Fibroblast of skin of back (primary cell): ENCODE measurements at regions not wholly inside any gene's neighbourhood (a gene's known extent, or its start where the extent isn't known, plus 50 kb on each side); places are given as distances from the start of the nearest gene placed in this dataset.
"Not testable (repeated sequence)": the region's sequence is repeated elsewhere in the genome, so short reads cannot be mapped to it uniquely, and the experiment has no call there.

Experiments
- DNase-seq: peaks from one replicate; pipeline ENCODE4 v3.0.0-alpha.2; 2013

- no peak for DNase-seq
Measured at GRCh38 chr4:164614329-164614728, 139.6 kb upstream of the SMIM31 start.

- DNase-seq: no peak
Measured at GRCh38 chr4:164614999-164615398, 138.9 kb upstream of the SMIM31 start.

DNA sequence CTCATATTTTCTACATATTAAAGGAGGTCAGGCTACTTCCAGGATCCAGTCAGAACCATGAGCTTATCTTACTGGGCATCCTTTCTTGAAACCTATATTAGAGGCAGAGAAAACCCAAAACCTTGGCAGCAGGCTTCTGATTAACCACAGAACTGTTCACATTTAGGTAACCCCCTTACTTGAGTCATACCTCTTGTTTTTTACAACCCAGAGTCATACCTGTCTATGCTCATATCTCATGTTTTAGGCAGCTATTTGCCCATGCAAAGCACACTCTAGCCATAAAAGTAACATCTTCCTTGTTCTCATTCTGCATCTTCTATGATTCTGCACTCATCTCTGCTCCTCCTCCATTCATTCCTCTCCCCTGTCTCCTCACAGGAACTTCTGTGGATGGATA is 138.0 kb upstream of the SMIM31 start:
- DNase-seq: no peak

- no peak for DNase-seq
Measured at GRCh38 chr4:164616961-164617360, 137.0 kb upstream of the SMIM31 start.

DNA sequence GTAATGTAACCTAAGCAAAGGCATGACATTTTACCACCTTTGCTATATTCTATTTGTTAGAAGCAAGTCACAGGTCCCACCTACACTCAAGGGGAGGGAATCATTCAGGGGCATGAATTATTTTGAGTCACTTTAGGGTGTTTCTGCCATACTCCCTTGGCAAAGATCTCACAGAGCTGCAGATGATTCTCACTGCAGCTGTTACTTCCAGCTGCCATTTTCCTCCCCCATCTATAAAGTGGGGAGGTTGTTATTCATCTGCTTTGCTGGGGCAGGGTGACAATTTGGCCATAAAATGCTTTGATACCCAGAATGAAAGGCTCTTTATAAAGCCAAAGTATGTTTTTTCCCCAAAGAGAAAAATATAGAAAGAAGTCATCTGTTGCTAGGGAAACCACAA is 136.5 kb upstream of the SMIM31 start:
- no peak for DNase-seq

DNA sequence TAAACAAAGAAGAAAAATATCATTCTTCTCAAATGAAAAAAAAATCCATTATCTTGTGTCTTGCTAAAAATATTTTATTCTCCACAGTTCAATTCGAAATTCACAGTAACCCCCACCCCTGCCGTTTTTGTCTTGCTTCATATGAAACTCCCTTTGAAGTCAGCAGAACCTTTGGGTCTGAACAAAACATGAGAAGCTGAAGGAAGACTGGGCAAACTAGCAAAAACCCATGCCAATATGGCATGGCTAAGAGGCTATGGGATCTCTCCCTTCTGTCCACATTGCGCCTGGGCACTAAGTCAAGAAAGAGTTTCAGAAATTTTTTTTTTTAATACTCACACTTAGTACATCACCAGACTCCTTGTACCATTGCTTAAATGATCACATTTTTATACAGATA is 136.0 kb upstream of the SMIM31 start:
- no peak for DNase-seq

DNA sequence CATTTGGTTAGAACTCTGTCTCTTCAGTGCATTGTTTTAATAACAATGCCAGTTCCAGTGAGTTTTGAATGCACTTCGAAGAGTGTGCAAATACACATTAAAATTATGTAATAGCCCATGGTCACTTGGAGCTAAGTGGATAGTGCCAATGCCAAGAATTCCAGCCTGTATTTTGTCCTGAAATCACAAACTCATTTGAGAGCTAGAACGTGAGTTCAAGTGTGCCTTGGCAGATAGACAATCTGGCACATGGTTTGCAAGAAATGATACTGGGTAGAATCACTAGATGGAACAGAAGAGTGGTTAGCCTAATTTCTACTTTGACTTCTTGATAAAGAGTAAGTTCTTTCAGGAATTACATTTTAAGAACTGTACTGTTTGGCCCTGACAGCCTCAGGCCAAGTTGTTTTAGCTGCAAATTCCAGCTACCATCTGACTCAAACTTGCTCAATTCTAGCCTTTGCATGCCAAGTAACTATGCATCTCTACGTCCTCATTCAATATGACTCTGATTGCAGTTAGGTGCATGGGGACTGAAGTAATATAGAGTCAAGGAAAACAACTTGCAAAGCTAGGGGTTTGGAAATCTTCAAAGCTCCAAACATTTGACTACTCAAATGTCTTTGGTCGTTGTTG is 131.9 kb upstream of the SMIM31 start:
- DNase-seq: no peak

- DNase-seq: no peak
Measured at GRCh38 chr4:164623099-164623498, 130.8 kb upstream of the SMIM31 start.

DNA sequence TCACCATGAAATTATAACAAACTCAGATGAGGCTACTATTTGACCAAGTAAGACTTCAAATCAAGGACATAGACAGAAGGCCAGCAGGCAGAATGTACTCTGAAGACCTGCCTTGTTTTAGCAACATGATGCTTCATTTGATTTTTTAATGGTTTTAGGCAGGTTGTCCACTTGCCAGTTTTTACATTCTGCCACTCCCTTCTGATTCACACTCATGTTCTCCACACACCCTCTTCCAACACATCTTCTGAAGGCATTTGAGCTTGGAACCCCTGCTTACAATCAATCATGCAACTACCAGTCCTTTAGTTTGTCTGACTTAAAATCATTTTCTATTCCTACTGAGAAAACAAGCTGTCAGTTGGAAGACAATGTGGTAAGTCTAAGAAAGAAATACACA is 114.9 kb upstream of the SMIM31 start:
- DNase-seq: no peak

GRCh38 chr4:164648151-164648848 is 105.6 kb upstream of the SMIM31 start:
- no peak for DNase-seq

DNA sequence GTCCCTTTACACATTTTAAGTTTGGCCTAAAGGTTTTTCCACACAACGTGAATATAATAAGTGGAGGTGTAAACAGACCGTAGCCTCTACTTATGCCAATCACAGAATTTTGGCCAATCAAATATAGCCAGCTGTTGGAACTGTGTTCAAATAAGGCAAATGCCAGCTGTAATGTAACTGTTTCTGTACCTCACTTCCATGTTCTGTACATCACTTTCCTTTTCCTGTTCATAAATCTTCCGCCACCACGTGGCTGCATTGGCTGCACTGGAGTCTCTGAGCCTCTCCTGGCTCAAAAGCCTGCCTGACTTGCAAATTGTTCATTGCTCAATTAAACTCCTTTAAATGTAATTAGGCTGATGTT is 105.1 kb upstream of the SMIM31 start:
- no peak for DNase-seq

- DNase-seq: no peak
Measured at GRCh38 chr4:164659765-164660164, 94.2 kb upstream of the SMIM31 start.

DNA sequence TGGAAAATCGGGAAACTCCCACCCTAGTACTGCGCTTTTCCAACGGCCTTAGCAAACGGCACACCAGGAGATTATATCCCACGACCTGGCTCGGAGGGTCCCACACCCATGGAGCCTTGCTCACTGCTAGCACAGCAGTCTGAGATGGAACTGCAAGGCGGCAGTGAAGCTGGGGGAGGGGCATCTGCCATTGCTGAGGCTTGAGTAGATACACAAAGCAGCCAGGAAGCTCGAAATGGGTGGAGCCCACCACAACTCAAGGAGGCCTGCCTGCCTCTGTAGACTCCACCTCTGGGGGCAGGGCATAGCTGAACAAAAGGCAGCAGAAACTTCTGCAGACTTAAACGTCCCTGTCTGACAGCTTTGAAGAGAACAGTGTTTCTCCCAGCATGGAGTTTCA is 77.8 kb upstream of the SMIM31 start:
- DNase-seq: not testable (repeated sequence)

DNA sequence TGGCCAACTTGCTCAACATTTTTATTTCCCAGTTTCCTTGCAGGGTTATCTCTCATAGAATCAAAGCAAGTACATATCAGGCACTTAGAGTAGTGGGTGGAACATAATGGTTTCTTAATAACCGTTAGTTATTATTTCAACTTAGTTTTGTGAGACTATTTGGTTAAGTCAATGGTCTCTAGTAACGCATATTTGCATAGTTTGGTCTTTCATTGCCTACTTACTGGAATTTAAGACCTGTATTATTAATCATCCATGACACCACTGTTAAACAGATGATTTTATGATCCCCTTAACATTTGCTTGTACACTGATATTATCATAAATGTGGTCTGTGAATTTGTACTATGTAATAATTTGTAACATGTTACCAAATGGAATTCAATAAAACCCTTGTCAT is 70.9 kb upstream of the SMIM31 start:
- no peak for DNase-seq

GRCh38 chr4:164695650-164696049 is 58.3 kb upstream of the SMIM31 start:
- no peak for DNase-seq

GRCh38 chr4:164700471-164700870 is 53.5 kb upstream of the SMIM31 start:
- no peak for DNase-seq

DNA sequence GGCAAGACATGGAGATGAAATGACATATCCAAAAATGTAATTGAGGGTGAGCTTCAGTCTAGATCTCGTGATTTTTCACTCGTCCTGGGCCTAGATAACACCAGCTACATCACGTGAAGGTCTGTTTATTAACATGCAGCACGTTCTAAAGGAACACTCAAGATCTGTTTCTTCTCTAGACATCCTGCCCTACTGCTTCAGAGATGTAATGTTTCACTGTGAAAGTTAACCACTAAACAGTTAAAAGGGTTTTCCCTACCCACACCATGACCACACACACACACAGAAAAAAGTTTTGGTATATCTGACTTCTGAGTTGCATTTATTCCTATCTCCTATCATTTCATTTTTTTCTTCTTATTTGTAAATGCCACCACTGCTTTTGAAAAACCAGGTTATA is 52.3 kb upstream of the SMIM31 start:
- no peak for DNase-seq
